ENCODE measurements at regions not wholly inside any gene's neighbourhood (a gene's known extent, or its start where the extent isn't known, plus 50 kb on each side); places are given as distances from the start of the nearest gene placed in this dataset.

DNA sequence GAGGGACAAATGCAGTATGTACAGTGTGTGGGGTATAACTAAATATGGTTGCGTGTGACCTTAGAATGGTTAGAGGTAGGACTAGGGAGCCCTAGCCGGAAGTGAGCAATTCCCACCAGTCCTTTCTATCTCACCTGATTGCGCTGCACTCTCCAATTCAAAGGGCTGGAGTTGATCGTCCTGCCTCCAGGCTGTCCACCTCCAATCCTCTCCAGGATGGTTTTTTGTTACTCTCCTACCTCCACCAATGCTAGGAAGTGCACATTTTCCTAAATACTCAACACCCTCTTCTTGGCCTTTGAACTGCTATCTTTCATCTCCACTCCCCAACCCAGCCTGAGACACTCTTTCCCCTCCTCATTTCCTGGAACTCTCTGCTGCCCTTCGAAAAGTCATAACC, 181.7 kb upstream of the ASIC2 start:
- Histone ChIP-seq H3K27me3 (ENCODE audit: control insufficient read depth in 1 of 2, insufficient read depth in 2 of 2, low read length in 2 of 2) (no peaks in the 10 kb centered on the region), H3K9ac (ENCODE audit: insufficient read depth, low read depth, low read length) (no peak overlapping the region), H3K4me2 (ENCODE audit: low read depth, low read length) (no peak overlapping the region), H3K4me1 (ENCODE audit: insufficient read depth, low read length) (no peaks in the 10 kb centered on the region), H2AFZ (ENCODE audit: low read length) (no peak overlapping the region), H3K4me3 (replicated peaks in 1 of 3; ENCODE audit: insufficient read depth in 1 of 3, low read depth in 2 of 3, low read length in 3 of 3) (no peak overlapping the region), H4K20me1 (ENCODE audit: insufficient read depth, low read length) (no peaks in the 10 kb centered on the region), H3K9me3 (ENCODE audit: low read length) (no peaks in the 10 kb centered on the region), H3K79me2 (ENCODE audit: insufficient read depth, low read length) (no peaks in the 10 kb centered on the region), H3K36me3 (replicated peaks in 1 of 2; ENCODE audit: control insufficient read depth in 1 of 2, insufficient read depth in 2 of 2, low read length in 2 of 2) (no peaks in the 10 kb centered on the region), H3K27ac (ENCODE audit: extremely low read length, insufficient read depth, low read length) (no peak overlapping the region)
- BruUV-seq (replicated peaks): no TSS peak
- FAIRE-seq (no peak), ATAC-seq (no peak), DNase-seq (ENCODE audit: low spot score) (no peak)
- WGBS (ENCODE audit: low lambda C conversion rate): 18% methylated on average over 5 of the region's 5 CpGs
- in situ Hi-C loops (cut with HindIII; ENCODE audit: extremely low pct_ligation_motif_present, low pct_unique_long_range_greater_than_20kb) (no loop called here), intact Hi-C loops (cut with micrococcal nuclease; ENCODE audit: unreplicated experiment) (no loop called here)
- TF ChIP-seq ARNT2 (CRISPR knock-in tag; IDR thresholded peaks at IDR 0.05; ENCODE audit: low read depth) (no peak), ATF7-NPFF (CRISPR knock-in tag; IDR thresholded peaks at IDR 0.05; ENCODE audit: low read depth) (no peak), ZNF251 (CRISPR knock-in tag; IDR thresholded peaks at IDR 0.05) (no peak), SIN3B (IDR thresholded peaks at IDR 0.05; ENCODE audit: low read length) (no peak), ZNF83 (CRISPR knock-in tag; IDR thresholded peaks at IDR 0.05; ENCODE audit: borderline replicate concordance) (no peak), BRD4 (CRISPR knock-in tag; IDR thresholded peaks at IDR 0.05) (no peak), SRSF9 (IDR thresholded peaks at IDR 0.05; ENCODE audit: borderline replicate concordance, insufficient read depth, low read depth, low read length, poor library complexity, severe bottlenecking) (no peak)
- TF ChIP-seq, protein P1, sequence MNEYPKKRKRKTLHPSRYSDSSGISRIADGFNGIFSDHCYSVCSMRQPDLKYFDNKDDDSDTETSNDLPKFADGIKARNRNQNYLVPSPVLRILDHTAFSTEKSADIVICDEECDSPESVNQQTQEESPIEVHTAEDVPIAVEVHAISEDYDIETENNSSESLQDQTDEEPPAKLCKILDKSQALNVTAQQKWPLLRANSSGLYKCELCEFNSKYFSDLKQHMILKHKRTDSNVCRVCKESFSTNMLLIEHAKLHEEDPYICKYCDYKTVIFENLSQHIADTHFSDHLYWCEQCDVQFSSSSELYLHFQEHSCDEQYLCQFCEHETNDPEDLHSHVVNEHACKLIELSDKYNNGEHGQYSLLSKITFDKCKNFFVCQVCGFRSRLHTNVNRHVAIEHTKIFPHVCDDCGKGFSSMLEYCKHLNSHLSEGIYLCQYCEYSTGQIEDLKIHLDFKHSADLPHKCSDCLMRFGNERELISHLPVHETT (CRISPR knock-in tag; conservative IDR thresholded peaks at IDR 0.05): no peak
- POLR2A ChIA-PET: no interaction called here
- CTCF ChIA-PET (ENCODE audit: low intra/inter-chr PET ratio, low total read pairs): no interaction called here

DNA sequence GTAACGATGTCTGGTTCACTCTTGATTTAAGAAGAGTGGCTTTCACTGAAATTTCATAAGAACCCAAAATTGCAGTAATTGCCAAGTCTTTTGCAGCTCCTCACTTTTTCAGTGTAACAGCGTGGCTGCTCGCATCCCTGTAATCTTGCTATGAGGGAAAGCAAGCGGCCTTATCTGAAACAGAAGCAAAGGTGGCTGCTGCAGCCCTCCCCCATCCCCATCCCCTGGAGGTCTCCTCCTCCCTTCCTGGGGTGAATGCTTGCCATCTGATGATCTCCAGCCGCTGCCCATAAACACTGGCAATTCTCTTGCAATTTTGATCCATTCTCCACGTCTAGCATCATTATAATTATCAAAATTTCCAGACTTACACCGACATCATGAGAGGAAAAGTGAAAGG, 182.5 kb upstream of the ASIC2 start:
- Histone ChIP-seq H3K4me2 (ENCODE audit: low read depth, low read length) (no peak overlapping the region), H2AFZ (ENCODE audit: low read length) (no peak overlapping the region), H3K9ac (ENCODE audit: insufficient read depth, low read depth, low read length) (no peak overlapping the region), H3K79me2 (ENCODE audit: insufficient read depth, low read length) (no peaks in the 10 kb centered on the region), H3K27ac (ENCODE audit: extremely low read length, insufficient read depth, low read length) (no peak overlapping the region), H3K9me3 (ENCODE audit: low read length) (no peaks in the 10 kb centered on the region), H3K36me3 (replicated peaks in 1 of 2; ENCODE audit: control insufficient read depth in 1 of 2, insufficient read depth in 2 of 2, low read length in 2 of 2) (no peaks in the 10 kb centered on the region), H3K4me3 (replicated peaks in 1 of 3; ENCODE audit: insufficient read depth in 1 of 3, low read depth in 2 of 3, low read length in 3 of 3) (no peak overlapping the region), H4K20me1 (ENCODE audit: insufficient read depth, low read length) (no peaks in the 10 kb centered on the region), H3K27me3 (ENCODE audit: control insufficient read depth in 1 of 2, insufficient read depth in 2 of 2, low read length in 2 of 2) (no peaks in the 10 kb centered on the region), H3K4me1 (ENCODE audit: insufficient read depth, low read length) (no peaks in the 10 kb centered on the region)
- BruUV-seq (replicated peaks): no TSS peak
- intact Hi-C loops (cut with micrococcal nuclease; ENCODE audit: unreplicated experiment) (no loop called here), in situ Hi-C loops (cut with HindIII; ENCODE audit: extremely low pct_ligation_motif_present, low pct_unique_long_range_greater_than_20kb) (no loop called here)
- DNase-seq (ENCODE audit: low spot score) (no peak), ATAC-seq (no peak), FAIRE-seq (no peak)
- TF ChIP-seq POLR2AphosphoS5 (IDR thresholded peaks at IDR 0.05; ENCODE audit: low read depth, low read length) (no peak), FOXO1 (CRISPR knock-in tag; IDR thresholded peaks at IDR 0.05) (no peak), HNRNPH1 (optimal IDR thresholded peaks at IDR 0.05; ENCODE audit: low read depth, low read length) (no peak), GLI4 (CRISPR knock-in tag; IDR thresholded peaks at IDR 0.05; ENCODE audit: borderline replicate concordance) (no peak), TBL1XR1 (IDR thresholded peaks at IDR 0.05; ENCODE audit: borderline replicate concordance, low read length, partially characterized antibody) (no peak), ZNF432 (CRISPR knock-in tag; IDR thresholded peaks at IDR 0.05; ENCODE audit: borderline replicate concordance) (no peak)
- TF ChIP-seq, protein P2, sequence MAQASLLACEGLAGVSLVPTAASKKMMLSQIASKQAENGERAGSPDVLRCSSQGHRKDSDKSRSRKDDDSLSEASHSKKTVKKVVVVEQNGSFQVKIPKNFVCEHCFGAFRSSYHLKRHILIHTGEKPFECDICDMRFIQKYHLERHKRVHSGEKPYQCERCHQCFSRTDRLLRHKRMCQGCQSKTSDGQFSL (CRISPR knock-in tag; IDR thresholded peaks at IDR 0.05): no peak
- ChIA-PET CTCF (ENCODE audit: low intra/inter-chr PET ratio, low total read pairs) (no interaction called here), POLR2A (no interaction called here)
- 1% methylated on average over 7 of the region's 7 CpGs for WGBS (ENCODE audit: low lambda C conversion rate)

Data from HepG2 (cell line).